ENCODE measurements at regions not wholly inside any gene's neighbourhood (a gene's known extent, or its start where the extent isn't known, plus 50 kb on each side); places are given as distances from the start of the nearest gene placed in this dataset.

DNA sequence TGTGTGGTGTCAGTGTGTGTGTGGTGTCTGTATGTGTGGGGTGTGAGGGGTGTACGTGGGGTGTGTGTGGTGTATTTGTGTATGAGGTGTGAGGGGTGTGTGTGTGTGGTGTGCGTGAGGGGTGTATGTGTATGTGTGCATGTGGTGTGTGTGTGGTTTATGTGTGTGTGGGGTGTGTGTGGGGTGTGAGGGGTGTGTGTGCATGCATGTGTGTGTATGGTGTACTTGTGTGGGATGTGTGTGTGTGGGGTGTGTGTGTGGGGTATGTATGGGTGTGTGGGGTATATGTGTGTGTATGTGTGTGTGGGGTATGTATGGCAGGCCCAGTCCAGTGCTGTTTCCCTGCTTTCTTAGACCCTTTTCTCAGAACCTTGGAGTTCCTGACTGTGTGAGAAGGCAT is 83.3 kb downstream of the PTTG1 start:
- H3K27me3 ChIP-seq (ENCODE audit: control insufficient read depth in 2 of 2, insufficient read depth in 2 of 2, low read length in 2 of 2), result peaks cover 0 to 2% of the 10 kb centered on the region in 2 experiments
- ChIA-PET CTCF (interaction anchor here (5.7 kb wide), 1 partner anchor 66 kb away, joined by 117 read pairs; no protein-coding TSS in a partner anchor), POLR2A (no interaction called here)
- dilution Hi-C loops (cut with MboI; ENCODE audit: extremely low pct_ligation_motif_present, low sequenced_read_pairs) (no loop called here), intact Hi-C loops (cut with micrococcal nuclease) (loop anchor here (10.0 kb wide), 1 partner anchor 1040 kb away; the partner anchor contains the start of gene GABRB2)
- no peak overlapping the region for H3K4me3 ChIP-seq (replicated peaks in 1 of 3; ENCODE audit: insufficient read depth in 1 of 3, low read depth in 1 of 3, low read length in 3 of 3)
- H3K27ac ChIP-seq (ENCODE audit: insufficient read depth, low read depth, low read length), result no peak overlapping the region
- H3K4me1 ChIP-seq (ENCODE audit: control insufficient read depth, extremely low read depth, insufficient read depth, low read length), result no peaks in the 10 kb centered on the region
- no peak overlapping the region for H2AFZ ChIP-seq (ENCODE audit: low read depth, low read length)
- H3K4me2 ChIP-seq (ENCODE audit: insufficient read depth, low read length), result no peak overlapping the region
- H3K79me2 ChIP-seq (ENCODE audit: control insufficient read depth, insufficient read depth, low read length), result no peaks in the 10 kb centered on the region
- no peak for FAIRE-seq
- no peak overlapping the region for H3K9ac ChIP-seq (replicated peaks; ENCODE audit: extremely low read depth, insufficient read depth, low read length)
- no peaks in the 10 kb centered on the region for H3K9me1 ChIP-seq (replicated peaks; ENCODE audit: control insufficient read depth, extremely low read depth, insufficient read depth, low read length)
- no peaks in the 10 kb centered on the region for H4K20me1 ChIP-seq (replicated peaks; ENCODE audit: control insufficient read depth, extremely low read depth, insufficient read depth, low read length)
- TF ChIP-seq POLR2AphosphoS5 (IDR thresholded peaks at IDR 0.05; ENCODE audit: insufficient read depth, low read depth, low read length) (no peak), GATA2 (IDR thresholded peaks at IDR 0.05; ENCODE audit: insufficient read depth, insufficient read length, low read depth, low read length) (no peak), JUN (IDR thresholded peaks at IDR 0.05; ENCODE audit: borderline replicate concordance, insufficient read depth, insufficient read length, low read depth) (no peak), FOS (IDR thresholded peaks at IDR 0.05; ENCODE audit: borderline replicate concordance, insufficient read depth, low read length) (no peak), POLR2A (IDR thresholded peaks at IDR 0.05; ENCODE audit: low read depth, low read length) (no peak), EZH2 (IDR thresholded peaks at IDR 0.05; ENCODE audit: borderline replicate concordance, low read depth, low read length, severe bottlenecking) (no peak), MYC (IDR thresholded peaks at IDR 0.05; ENCODE audit: low read depth, low read length) (no peak)
- TF ChIP-seq, protein P1, sequence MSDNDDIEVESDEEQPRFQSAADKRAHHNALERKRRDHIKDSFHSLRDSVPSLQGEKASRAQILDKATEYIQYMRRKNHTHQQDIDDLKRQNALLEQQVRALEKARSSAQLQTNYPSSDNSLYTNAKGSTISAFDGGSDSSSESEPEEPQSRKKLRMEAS (IDR thresholded peaks at IDR 0.05; ENCODE audit: insufficient read depth, insufficient read length), result no peak
- TF ChIP-seq, protein P2, sequence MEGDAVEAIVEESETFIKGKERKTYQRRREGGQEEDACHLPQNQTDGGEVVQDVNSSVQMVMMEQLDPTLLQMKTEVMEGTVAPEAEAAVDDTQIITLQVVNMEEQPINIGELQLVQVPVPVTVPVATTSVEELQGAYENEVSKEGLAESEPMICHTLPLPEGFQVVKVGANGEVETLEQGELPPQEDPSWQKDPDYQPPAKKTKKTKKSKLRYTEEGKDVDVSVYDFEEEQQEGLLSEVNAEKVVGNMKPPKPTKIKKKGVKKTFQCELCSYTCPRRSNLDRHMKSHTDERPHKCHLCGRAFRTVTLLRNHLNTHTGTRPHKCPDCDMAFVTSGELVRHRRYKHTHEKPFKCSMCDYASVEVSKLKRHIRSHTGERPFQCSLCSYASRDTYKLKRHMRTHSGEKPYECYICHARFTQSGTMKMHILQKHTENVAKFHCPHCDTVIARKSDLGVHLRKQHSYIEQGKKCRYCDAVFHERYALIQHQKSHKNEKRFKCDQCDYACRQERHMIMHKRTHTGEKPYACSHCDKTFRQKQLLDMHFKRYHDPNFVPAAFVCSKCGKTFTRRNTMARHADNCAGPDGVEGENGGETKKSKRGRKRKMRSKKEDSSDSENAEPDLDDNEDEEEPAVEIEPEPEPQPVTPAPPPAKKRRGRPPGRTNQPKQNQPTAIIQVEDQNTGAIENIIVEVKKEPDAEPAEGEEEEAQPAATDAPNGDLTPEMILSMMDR (IDR thresholded peaks at IDR 0.05; ENCODE audit: extremely low read depth in 1 of 2, insufficient read depth in 1 of 2, low read depth in 1 of 2, low read length in 2 of 2), result no peak
- no peak for DNase-seq (ENCODE audit: low read depth, low spot score)
- BruUV-seq (replicated peaks), result no TSS peak
- H3K9me3 ChIP-seq (replicated peaks; ENCODE audit: control insufficient read depth, insufficient read depth, low read length), result no peaks in the 10 kb centered on the region
- no peaks in the 10 kb centered on the region for H3K36me3 ChIP-seq (ENCODE audit: control insufficient read depth in 2 of 2, extremely low read depth in 1 of 2, insufficient read depth in 2 of 2, low read length in 2 of 2)
